ENCODE measurements at regions not wholly inside any gene's neighbourhood (a gene's known extent, or its start where the extent isn't known, plus 50 kb on each side); places are given as distances from the start of the nearest gene placed in this dataset.

- DNase-seq (ENCODE audit: low read depth) = no peak
Observed at GRCh38 chr2:180463608-180464007, 456.5 kb upstream of the CWC22 start.

- no peak for DNase-seq (ENCODE audit: low read depth)
Observed at GRCh38 chr2:180461761-180462160, 454.7 kb upstream of the CWC22 start.

- DNase-seq (ENCODE audit: low read depth) = no peak
Observed at GRCh38 chr2:180456801-180457200, 449.7 kb upstream of the CWC22 start.

- DNase-seq (ENCODE audit: low read depth) = no peak
Observed at GRCh38 chr2:180450841-180451240, 443.7 kb upstream of the CWC22 start.

- no peak for DNase-seq (ENCODE audit: low read depth)
Observed at GRCh38 chr2:180449171-180449915, 442.2 kb upstream of the CWC22 start.

GRCh38 chr2:180446492-180446891, 439.4 kb upstream of the CWC22 start:
- no peak for DNase-seq (ENCODE audit: low read depth)

- DNase-seq (ENCODE audit: low read depth) = no peak
Observed at GRCh38 chr2:180443888-180444287, 436.8 kb upstream of the CWC22 start.

GRCh38 chr2:180442860-180443644, 436.0 kb upstream of the CWC22 start:
- DNase-seq (ENCODE audit: low read depth) = no peak

- DNase-seq (ENCODE audit: low read depth) = no peak
Observed at GRCh38 chr2:180419212-180419611, 412.1 kb upstream of the CWC22 start.

GRCh38 chr2:180416627-180417026, 409.5 kb upstream of the CWC22 start:
- no peak for DNase-seq (ENCODE audit: low read depth)

- no peak for DNase-seq (ENCODE audit: low read depth)
Observed at GRCh38 chr2:180413336-180413735, 406.2 kb upstream of the CWC22 start.

GRCh38 chr2:180412219-180412618, 405.1 kb upstream of the CWC22 start:
- no peak for DNase-seq (ENCODE audit: low read depth)

- no peak for DNase-seq (ENCODE audit: low read depth)
Observed at GRCh38 chr2:180411661-180412060, 404.6 kb upstream of the CWC22 start.

GRCh38 chr2:180406687-180407086, 399.6 kb upstream of the CWC22 start:
- no peak for DNase-seq (ENCODE audit: low read depth)

GRCh38 chr2:180405520-180405919, 398.4 kb upstream of the CWC22 start:
- no peak for DNase-seq (ENCODE audit: low read depth)

- no peak for DNase-seq (ENCODE audit: low read depth)
Observed at GRCh38 chr2:180394305-180394704, 387.2 kb upstream of the CWC22 start.

- DNase-seq (ENCODE audit: low read depth) = peak; percentile 85
Observed at GRCh38 chr2:180385601-180386201, 378.6 kb upstream of the CWC22 start.

GRCh38 chr2:180376066-180376465, 369.0 kb upstream of the CWC22 start:
- DNase-seq (ENCODE audit: low read depth) = peak; percentile 12

GRCh38 chr2:180374502-180375281, 367.6 kb upstream of the CWC22 start:
- DNase-seq (ENCODE audit: low read depth) = no peak

- no peak for DNase-seq (ENCODE audit: low read depth)
Observed at GRCh38 chr2:180370511-180371205, 363.6 kb upstream of the CWC22 start.

- no peak for DNase-seq (ENCODE audit: low read depth)
Observed at GRCh38 chr2:180368881-180369280, 361.8 kb upstream of the CWC22 start.

Data from M059J (cell line).